Gastrocnemius medialis (tissue), 4 donors: ENCODE measurements at regions not wholly inside any gene's neighbourhood (a gene's known extent, or its start where the extent isn't known, plus 50 kb on each side); places are given as distances from the start of the nearest gene placed in this dataset.

Experiments used
- ATAC-seq, 2 donors: fragments of 150-250 bp; one replicate each; pipeline ENCODE4 v1.9.1; 2016
- DNase-seq, 2 donors: peaks; one replicate each; pipeline ENCODE4 v3.0.0-alpha.2; 2019
- H3K27ac ChIP-seq, 4 donors: fragments of 200-600 bp; sonication (generic); 1 replicate in 1 of 4; 2 replicates in 3 of 4; pipeline ENCODE4 v1.5.1; 2016 to 2018; ENCODE audit warnings: mild to moderate bottlenecking in 2 of 4, moderate library complexity in 1 of 4
- H3K27me3 ChIP-seq, 3 donors: fragments of 200-600 bp; sonication (generic) in 2 of 3; 1 replicate in 1 of 3; 2 replicates in 2 of 3; pipeline versions ENCODE4 v1.5.1 to v1.6.0; 2016 to 2019; ENCODE audit warnings: mild to moderate bottlenecking in 1 of 3, moderate library complexity in 1 of 3
- H3K36me3 ChIP-seq, 2 donors: fragments of 200-600 bp; sonication (generic) in 1 of 2; one replicate each; pipeline ENCODE4 v1.5.1; 2017 to 2018
- H3K4me1 ChIP-seq, 2 donors: fragments of 200-600 bp; sonication (generic) in 1 of 2; one replicate each; pipeline ENCODE4 v1.5.1; 2016 to 2017; ENCODE audit warnings: mild to moderate bottlenecking in 2 of 2
- H3K4me3 ChIP-seq, 4 donors: fragments of 200-600 bp; sonication (generic) in 3 of 4; 1 replicate in 1 of 4; 2 replicates in 3 of 4; pipeline ENCODE4 v1.5.1; 2016 to 2019; ENCODE audit warnings: mild to moderate bottlenecking in 2 of 4
- H3K9me3 ChIP-seq, 3 donors: fragments of 200-600 bp; sonication (generic) in 2 of 3; 1 replicate in 1 of 3; 2 replicates in 2 of 3; pipeline ENCODE4 v1.5.1; 2016 to 2019
- CTCF ChIP-seq, 5 experiments: fragments of 450-650 bp in 3 of 5; fragments of 200-600 bp in 2 of 5; sonication (generic) in 2 of 5; IDR thresholded peaks in 4 of 5; conservative IDR thresholded peaks in 1 of 5; 1 replicate in 4 of 5; 2 replicates in 1 of 5; pipeline ENCODE4 v1.5.1; 2016 to 2019; ENCODE audit warnings: antibody characterized with exemption in 5 of 5, mild to moderate bottlenecking in 3 of 5, moderate library complexity in 3 of 5
- POLR2A ChIP-seq, 2 donors: fragments of 450-650 bp; IDR thresholded peaks; one replicate each; pipeline ENCODE4 v1.6.1; 2017; ENCODE audit warnings: antibody characterized with exemption in 2 of 2, mild to moderate bottlenecking in 2 of 2, moderate library complexity in 2 of 2
- in situ Hi-C, 4 donors: fragments of 200-750 bp; cut with MboI; loops; one replicate each; pipeline versions ENCODE4 v1.15.0 to v1.8.0; 2017; ENCODE audit warnings: low sequenced_read_pairs in 4 of 4
- intact Hi-C: fragments of 100-400 bp; cut with DNase I; formaldehyde crosslinking; loops from one replicate; pipeline ENCODE4 v1.15.1; 2023; ENCODE audit warnings: low total_unique reads

- TF ChIP-seq CTCF (IDR thresholded peaks at IDR 0.05 in 4 of 5, conservative IDR thresholded peaks at IDR 0.05 in 1 of 5) (no peak), POLR2A (IDR thresholded peaks at IDR 0.05) (no peak)
- intact Hi-C loops, result no loop called here
Measured at GRCh38 chr11:11076879-11077278, 219.0 kb upstream of the ZBED5 start.

GRCh38 chr11:11076276-11076675 lies 218.4 kb upstream of the ZBED5 start:
- intact Hi-C loops (no loop called here), in situ Hi-C loops (no loop called here)
- H3K4me1 ChIP-seq, result peaks cover 25 to 28% of the 10 kb centered on the region in 2 donors
- no peak for TF ChIP-seq POLR2A (IDR thresholded peaks at IDR 0.05)
- no peak for TF ChIP-seq CTCF (IDR thresholded peaks at IDR 0.05 in 4 of 5, conservative IDR thresholded peaks at IDR 0.05 in 1 of 5)
- no peaks in the 10 kb centered on the region for H3K9me3 ChIP-seq
- no peak overlapping the region for H3K4me3 ChIP-seq
- no peaks in the 10 kb centered on the region for H3K27me3 ChIP-seq
- ATAC-seq (no peak), DNase-seq (no peak)
- H3K27ac ChIP-seq, result no peak overlapping the region
- H3K36me3 ChIP-seq, result no peaks in the 10 kb centered on the region

More at GRCh38 chr11:11076879-11077278, 219.0 kb upstream of the ZBED5 start:
- H3K36me3 ChIP-seq, result no peaks in the 10 kb centered on the region
- peaks cover 28 to 34% of the 10 kb centered on the region in 2 donors for H3K4me1 ChIP-seq
- ATAC-seq (no peak), DNase-seq (no peak)
- H3K9me3 ChIP-seq, result no peaks in the 10 kb centered on the region
- in situ Hi-C loops, result no loop called here
- H3K27me3 ChIP-seq, result no peaks in the 10 kb centered on the region
- no peak overlapping the region for H3K27ac ChIP-seq
- H3K4me3 ChIP-seq, result no peak overlapping the region

GRCh38 chr11:11075515-11076171 lies 217.8 kb upstream of the ZBED5 start:
- TF ChIP-seq CTCF (IDR thresholded peaks at IDR 0.05 in 4 of 5, conservative IDR thresholded peaks at IDR 0.05 in 1 of 5) (no peak), POLR2A (IDR thresholded peaks at IDR 0.05) (no peak)
- Histone ChIP-seq H3K4me1 (peaks cover 19 to 21% of the 10 kb centered on the region in 2 donors), H3K27ac (no peak overlapping the region), H3K4me3 (no peak overlapping the region), H3K36me3 (no peaks in the 10 kb centered on the region), H3K9me3 (no peaks in the 10 kb centered on the region), H3K27me3 (no peaks in the 10 kb centered on the region)
- in situ Hi-C loops, result no loop called here
- ATAC-seq, result no peak
- intact Hi-C loops, result no loop called here
- no peak for DNase-seq

- Histone ChIP-seq H3K9me3 (no peaks in the 10 kb centered on the region), H3K4me1 (peaks cover 13 to 18% of the 10 kb centered on the region in 2 donors), H3K27me3 (no peaks in the 10 kb centered on the region), H3K4me3 (no peak overlapping the region), H3K27ac (no peak overlapping the region), H3K36me3 (no peaks in the 10 kb centered on the region)
- ATAC-seq (no peak), DNase-seq (no peak)
- intact Hi-C loops, result no loop called here
- TF ChIP-seq CTCF (IDR thresholded peaks at IDR 0.05 in 4 of 5, conservative IDR thresholded peaks at IDR 0.05 in 1 of 5) (no peak), POLR2A (IDR thresholded peaks at IDR 0.05) (no peak)
- in situ Hi-C loops, result no loop called here
Measured at GRCh38 chr11:11074686-11075335, 217.0 kb upstream of the ZBED5 start.
